PC-3 (cell line): ENCODE measurements at regions not wholly inside any gene's neighbourhood (a gene's known extent, or its start where the extent isn't known, plus 50 kb on each side); places are given as distances from the start of the nearest gene placed in this dataset.
A peak's percentile ranks its signal among the peaks of the same experiment; 100 is the strongest.

ENCODE experiments used
- ATAC-seq: fragments of 200-7000 bp; cut with Tn5 transposase; 2 replicates; pipeline ENCODE4 v1.9.1; 2020; ENCODE audit warnings: mild to moderate bottlenecking, moderate library complexity
- BruUV-seq: library from RNA; stranded (reverse); fragments of 400-500 nt; replicated peaks from 2 replicates; lab custom pipeline; 2021; lab: Mats Ljungman, UMichigan
- CTCF ChIA-PET: fragments of 300-600 bp; sonication (Branson Sonifier 250); formaldehyde crosslinking; loops from one replicate; lab custom pipeline; 2022; ENCODE audit warnings: antibody characterized with exemption; lab: Charles Lee
- POLR2A ChIA-PET: fragments of 300-600 bp; sonication (Branson Sonifier 250); formaldehyde crosslinking; loops from one replicate; lab custom pipeline; 2022; ENCODE audit warnings: antibody characterized with exemption; ENCODE audit not compliant: unreplicated experiment; lab: Charles Lee
- DNase-seq: peaks from one replicate; pipeline ENCODE4 v3.0.0-alpha.2; 2015
- H2AFZ ChIP-seq: fragments of 300-600 bp; sonication (generic); 2 replicates; pipeline ENCODE4 v1.6.0; 2016; ENCODE audit warnings: antibody characterized with exemption, low read length
- H3F3A ChIP-seq: fragments of 300-600 bp; sonication (generic); one replicate; pipeline ENCODE4 v1.6.0; 2017; ENCODE audit warnings: antibody characterized with exemption, low read length, control low read depth, mild to moderate bottlenecking; ENCODE audit not compliant: unreplicated experiment
- H3K27ac ChIP-seq: fragments of 300-600 bp; sonication (generic); 2 replicates; pipeline ENCODE4 v1.5.1; 2016; ENCODE audit warnings: mild to moderate bottlenecking, low read length
- H3K27me3 ChIP-seq: fragments of 300-600 bp; sonication (generic); 2 replicates; pipeline ENCODE4 v1.6.1; 2016; ENCODE audit warnings: low read length, mixed read lengths
- H3K36me3 ChIP-seq: fragments of 300-600 bp; sonication (generic); 2 replicates; pipeline ENCODE4 v1.6.1; 2016; ENCODE audit warnings: low read depth, mixed run types, low read length, mixed read lengths
- H3K4me1 ChIP-seq: fragments of 300-600 bp; sonication (generic); 2 replicates; pipeline ENCODE4 v1.5.1; 2016; ENCODE audit warnings: low read length; ENCODE audit not compliant: insufficient read depth
- H3K4me2 ChIP-seq: fragments of 300-600 bp; sonication (generic); 2 replicates; pipeline ENCODE4 v1.6.0; 2016; ENCODE audit warnings: low read length
- H3K4me3 ChIP-seq: fragments of 300-600 bp; sonication (generic); 2 replicates; pipeline ENCODE4 v1.5.1; 2016; ENCODE audit warnings: mild to moderate bottlenecking, low read length, mixed read lengths
- H3K79me2 ChIP-seq: fragments of 300-600 bp; sonication (generic); 2 replicates; pipeline ENCODE4 v1.6.1; 2017; ENCODE audit warnings: low read length, mixed read lengths
- H3K9ac ChIP-seq: fragments of 300-600 bp; sonication (generic); 2 replicates; pipeline ENCODE4 v1.6.0; 2016; ENCODE audit warnings: mild to moderate bottlenecking, low read length
- H3K9me2 ChIP-seq: fragments of 300-600 bp; sonication (generic); replicated peaks from 2 replicates; pipeline ENCODE4 v1.6.1; 2016; ENCODE audit warnings: mixed run types, low read length, mixed read lengths
- H3K9me3 ChIP-seq: fragments of 300-600 bp; sonication (generic); 2 replicates; pipeline ENCODE4 v1.6.1; 2016; ENCODE audit warnings: low read length, mixed read lengths
- H4K20me1 ChIP-seq: fragments of 300-600 bp; sonication (generic); 2 replicates; pipeline ENCODE4 v1.6.1; 2016; ENCODE audit warnings: low read length, mixed read lengths
- CTCF ChIP-seq: fragments of 300-600 bp; sonication (generic); conservative IDR thresholded peaks from 2 replicates; pipeline ENCODE4 v1.5.1; 2017; ENCODE audit warnings: antibody characterized with exemption, low read depth, mild to moderate bottlenecking, low read length
- EZH2 ChIP-seq: fragments of 300-600 bp; sonication (generic); IDR thresholded peaks from one replicate; pipeline ENCODE4 v1.6.1; 2017; ENCODE audit warnings: antibody characterized with exemption, mild to moderate bottlenecking, low read length; ENCODE audit not compliant: unreplicated experiment
- EZH2phosphoT487 ChIP-seq: fragments of 300-600 bp; sonication (generic); IDR thresholded peaks from 2 replicates; pipeline ENCODE4 v1.6.1; 2018; ENCODE audit warnings: mild to moderate bottlenecking, antibody characterized with exemption, low read length, borderline replicate concordance
- intact Hi-C: fragments of 100-400 bp; cut with micrococcal nuclease; formaldehyde crosslinking; loops from 2 replicates; pipeline ENCODE4 v1.9.0; 2023

- no peak overlapping the region for H2AFZ ChIP-seq
- ChIA-PET CTCF (no interaction called here), POLR2A (no interaction called here)
- H3K9me3 ChIP-seq: no peaks in the 10 kb centered on the region
- no peak for DNase-seq
- H3K27me3 ChIP-seq: no peaks in the 10 kb centered on the region
- no peaks in the 10 kb centered on the region for H4K20me1 ChIP-seq
- intact Hi-C loops: loop anchor here (10.0 kb wide), 1 partner anchor 331 kb away; no protein-coding TSS in a partner anchor
- H3K79me2 ChIP-seq: no peaks in the 10 kb centered on the region
- H3K4me2 ChIP-seq: no peak overlapping the region
- no peak overlapping the region for H3K9ac ChIP-seq
- H3K4me3 ChIP-seq: no peak overlapping the region
- no peak for ATAC-seq
- TF ChIP-seq EZH2phosphoT487: no peak
- TF ChIP-seq EZH2: no peak
- TF ChIP-seq CTCF: no peak
- H3F3A ChIP-seq: no peaks in the 10 kb centered on the region
- H3K9me2 ChIP-seq: no peaks in the 10 kb centered on the region
- no peaks in the 10 kb centered on the region for H3K36me3 ChIP-seq
- H3K4me1 ChIP-seq: no peaks in the 10 kb centered on the region
- no TSS peak for BruUV-seq
- H3K27ac ChIP-seq: no peak overlapping the region
Measured at GRCh38 chr2:41395692-41396091, 652.1 kb upstream of the PKDCC start.

GRCh38 chr2:41399437-41400087 lies 648.3 kb upstream of the PKDCC start:
- Histone ChIP-seq H2AFZ (0 out of 2 replicates have a peak overlapping the region, but pooled peaks have one; percentile 29), H3K79me2 (no peaks in the 10 kb centered on the region), H3K27ac (no peak overlapping the region), H3K9ac (no peak overlapping the region), H3K9me2 (no peaks in the 10 kb centered on the region), H3K4me1 (no peaks in the 10 kb centered on the region), H3K36me3 (no peaks in the 10 kb centered on the region), H3F3A (no peaks in the 10 kb centered on the region), H3K4me2 (no peak overlapping the region), H3K27me3 (no peaks in the 10 kb centered on the region), H3K9me3 (no peaks in the 10 kb centered on the region), H3K4me3 (no peak overlapping the region), H4K20me1 (no peaks in the 10 kb centered on the region)
- DNase-seq: peak; percentile 11
- ChIA-PET CTCF (interaction anchor here (0.7 to 1.7 kb wide), 3 partner anchors 29 to 872 kb away, joined by 6 to 12 read pairs (median 7); no protein-coding TSS in a partner anchor), POLR2A (interaction anchor here (0.6 kb wide), 1 partner anchor 445 kb away, joined by 7 read pairs; no protein-coding TSS in a partner anchor)
- intact Hi-C loops: loop anchor here (5.0 to 10.0 kb wide), 2 partner anchors 197 to 335 kb away; no protein-coding TSS in a partner anchor
- ATAC-seq: peak; percentile 76
- no peak for TF ChIP-seq EZH2phosphoT487
- TF ChIP-seq EZH2: no peak
- no TSS peak for BruUV-seq

GRCh38 chr2:41400088-41400665 lies 647.6 kb upstream of the PKDCC start:
- ATAC-seq: peak; percentile 58; the same call in 1 of the 2 replicates
- CTCF ChIA-PET: interaction anchor here (0.5 to 1.7 kb wide), 16 partner anchors 10 to 1486 kb away, joined by 3 to 12 read pairs (median 4); no protein-coding TSS in a partner anchor

More at GRCh38 chr2:41400088-41400665, 647.6 kb upstream of the PKDCC start:
- Histone ChIP-seq H4K20me1 (no peaks in the 10 kb centered on the region), H2AFZ (0 out of 2 replicates have a peak overlapping the region, but pooled peaks have one; percentile 29), H3K27me3 (no peaks in the 10 kb centered on the region), H3K27ac (no peak overlapping the region), H3K4me3 (no peak overlapping the region), H3K79me2 (no peaks in the 10 kb centered on the region), H3K9me2 (no peaks in the 10 kb centered on the region), H3K4me1 (no peaks in the 10 kb centered on the region), H3K4me2 (no peak overlapping the region), H3F3A (no peaks in the 10 kb centered on the region), H3K9ac (no peak overlapping the region), H3K36me3 (no peaks in the 10 kb centered on the region), H3K9me3 (no peaks in the 10 kb centered on the region)
- POLR2A ChIA-PET: interaction anchor here (0.6 kb wide), 2 partner anchors 446 to 556 kb away, joined by 7 read pairs; no protein-coding TSS in a partner anchor
- DNase-seq: peak; percentile 51
- TF ChIP-seq CTCF (peak; percentile 71), EZH2 (no peak)
- intact Hi-C loops: loop anchor here (5.0 kb wide), 1 partner anchor 198 kb away; no protein-coding TSS in a partner anchor
- no TSS peak for BruUV-seq
